ENCODE measurements at regions not wholly inside any gene's neighbourhood (a gene's known extent, or its start where the extent isn't known, plus 50 kb on each side); places are given as distances from the start of the nearest gene placed in this dataset.

DNA sequence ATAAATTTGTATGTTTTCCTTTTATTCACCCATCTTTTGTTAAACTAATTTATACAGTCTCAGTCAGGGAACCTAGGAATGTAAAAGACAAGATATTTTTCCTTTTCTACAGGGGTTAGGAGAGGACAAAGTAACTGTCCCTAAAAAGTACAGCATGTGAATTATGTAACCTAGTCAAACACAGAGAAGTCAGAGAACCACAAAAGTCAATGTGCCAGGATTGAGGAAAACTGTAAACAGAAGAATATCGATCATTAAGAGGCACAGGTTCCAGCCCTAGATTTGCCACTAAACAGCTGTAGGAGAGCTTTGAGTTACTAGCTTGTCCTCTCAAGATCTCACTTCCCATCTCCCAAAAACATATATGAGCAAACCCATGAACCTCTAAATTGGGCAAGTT is 550.9 kb upstream of the FAT3 start:
- no peak overlapping the region for H3K27ac ChIP-seq (replicated peaks in 1 of 4)
- no peaks in the 10 kb centered on the region for H3K27me3 ChIP-seq
- H3K9me3 ChIP-seq, result peaks cover 0 to 2% (median 0%) of the 10 kb centered on the region in 4 donors
- intact Hi-C loops (cut with DNase I), result no loop called here
- no peak for DNase-seq (ENCODE audit: extremely low spot score)
- TF ChIP-seq POLR2AphosphoS5 (IDR thresholded peaks at IDR 0.05), result no peak
- no peak for TF ChIP-seq CTCF (IDR thresholded peaks at IDR 0.05)
- TF ChIP-seq EP300 (IDR thresholded peaks at IDR 0.05), result no peak
- no peak for TF ChIP-seq POLR2A (IDR thresholded peaks at IDR 0.05; ENCODE audit: low read depth)
- no peak overlapping the region for H3K4me3 ChIP-seq
- 96% methylated on average over 1 of the region's 1 CpG for WGBS
- H3K36me3 ChIP-seq, result no peaks in the 10 kb centered on the region
- no peaks in the 10 kb centered on the region for H3K4me1 ChIP-seq

DNA sequence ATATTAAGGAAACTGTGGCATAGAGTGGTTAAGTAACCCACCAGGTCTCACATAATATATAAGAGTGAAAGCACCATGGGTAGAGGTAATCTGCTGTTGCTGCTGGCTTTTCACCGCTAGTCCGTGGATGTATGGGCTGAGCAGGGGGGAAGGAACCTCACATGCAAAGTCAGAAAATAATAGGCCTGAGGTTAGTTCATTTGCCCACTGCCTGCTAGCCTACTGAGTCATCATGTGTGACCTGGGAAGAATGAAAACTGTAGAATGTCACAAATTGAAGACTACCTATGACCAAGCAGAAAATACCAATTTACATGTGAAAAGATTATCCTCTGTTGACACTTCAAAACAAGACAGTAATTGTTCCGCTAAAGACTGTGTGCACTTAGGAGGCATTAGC is 560.1 kb upstream of the FAT3 start:
- 85% methylated on average over 3 of the region's 3 CpGs for WGBS
- Histone ChIP-seq H3K4me1 (no peaks in the 10 kb centered on the region), H3K9me3 (peaks cover 0 to 3% (median 0%) of the 10 kb centered on the region in 4 donors), H3K36me3 (no peaks in the 10 kb centered on the region), H3K27ac (replicated peaks in 1 of 4) (no peak overlapping the region), H3K4me3 (no peak overlapping the region), H3K27me3 (no peaks in the 10 kb centered on the region)
- no peak for DNase-seq (ENCODE audit: extremely low spot score)
- TF ChIP-seq POLR2A (IDR thresholded peaks at IDR 0.05; ENCODE audit: low read depth), result no peak
- TF ChIP-seq EP300 (IDR thresholded peaks at IDR 0.05), result no peak
- no peak for TF ChIP-seq CTCF (IDR thresholded peaks at IDR 0.05)
- no peak for TF ChIP-seq POLR2AphosphoS5 (IDR thresholded peaks at IDR 0.05)
- intact Hi-C loops (cut with DNase I), result no loop called here

- Histone ChIP-seq H3K27ac (replicated peaks in 1 of 4) (no peak overlapping the region), H3K4me3 (no peak overlapping the region), H3K9me3 (no peaks in the 10 kb centered on the region), H3K4me1 (no peaks in the 10 kb centered on the region), H3K27me3 (no peaks in the 10 kb centered on the region), H3K36me3 (no peaks in the 10 kb centered on the region)
- intact Hi-C loops (cut with DNase I), result no loop called here
- no peak for TF ChIP-seq POLR2A (IDR thresholded peaks at IDR 0.05; ENCODE audit: low read depth)
- TF ChIP-seq POLR2AphosphoS5 (IDR thresholded peaks at IDR 0.05), result no peak
- TF ChIP-seq CTCF (IDR thresholded peaks at IDR 0.05), result no peak
- TF ChIP-seq EP300 (IDR thresholded peaks at IDR 0.05), result no peak
- 73% methylated on average over 1 of the region's 1 CpG for WGBS
- no peak for DNase-seq (ENCODE audit: extremely low spot score)
Observed at GRCh38 chr11:91660036-91660435, 564.6 kb upstream of the FAT3 start.

DNA sequence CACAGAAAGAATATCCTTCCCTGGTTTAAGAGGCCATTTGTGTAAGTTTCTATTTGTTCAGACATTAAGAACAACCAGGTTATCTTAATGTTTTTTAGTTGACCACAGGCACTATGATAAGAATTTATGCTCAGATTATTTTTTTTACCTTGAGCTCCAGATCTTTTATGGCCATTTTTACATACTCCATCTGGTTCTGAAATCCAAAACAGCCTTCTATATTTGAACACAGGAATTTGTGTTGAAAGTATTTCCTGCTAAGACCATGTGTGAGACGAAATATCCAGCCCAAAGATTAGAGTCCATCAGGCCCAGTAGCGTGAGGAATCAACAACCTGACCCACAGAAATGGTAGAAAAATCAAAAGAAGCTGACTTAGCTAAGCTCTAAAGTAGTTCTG is 569.9 kb upstream of the FAT3 start:
- intact Hi-C loops (cut with DNase I), result no loop called here
- 37% methylated on average over 2 of the region's 2 CpGs for WGBS

More for the DNA sequence above, 569.9 kb upstream of the FAT3 start:
- TF ChIP-seq CTCF (IDR thresholded peaks at IDR 0.05) (no peak), POLR2A (IDR thresholded peaks at IDR 0.05; ENCODE audit: low read depth) (no peak), POLR2AphosphoS5 (IDR thresholded peaks at IDR 0.05) (no peak), EP300 (IDR thresholded peaks at IDR 0.05) (no peak)
- Histone ChIP-seq H3K27ac (replicated peaks in 1 of 4) (no peak overlapping the region), H3K4me3 (no peak overlapping the region), H3K27me3 (no peaks in the 10 kb centered on the region), H3K4me1 (peaks cover 0 to 3% (median 0%) of the 10 kb centered on the region in 4 donors), H3K36me3 (no peaks in the 10 kb centered on the region), H3K9me3 (no peaks in the 10 kb centered on the region)
- DNase-seq (ENCODE audit: extremely low spot score), result no peak
